Pulmonary artery endothelial cell (primary cell): ENCODE measurements at regions not wholly inside any gene's neighbourhood (a gene's known extent, or its start where the extent isn't known, plus 50 kb on each side); places are given as distances from the start of the nearest gene placed in this dataset.
"Not testable (repeated sequence)": the region's sequence is repeated elsewhere in the genome, so short reads cannot be mapped to it uniquely, and the experiment has no call there.

Experiments
- DNase-seq: peaks from one replicate; pipeline ENCODE4 v3.0.0-alpha.2; 2011; ENCODE audit warnings: low read depth, low spot score

GRCh38 chr5:8701251-8701650 is 832.3 kb downstream of the MTRR start:
- no peak for DNase-seq

GRCh38 chr5:8710426-8710930 is 835.4 kb downstream of the SEMA5A start:
- no peak for DNase-seq

GRCh38 chr5:8714198-8714597 is 831.7 kb downstream of the SEMA5A start:
- no peak for DNase-seq

- DNase-seq, result no peak
Observed at GRCh38 chr5:8714861-8715260, 831.0 kb downstream of the SEMA5A start.

- DNase-seq, result no peak
Observed at GRCh38 chr5:8719796-8720195, 826.1 kb downstream of the SEMA5A start.

GRCh38 chr5:8720506-8720905 is 825.4 kb downstream of the SEMA5A start:
- DNase-seq, result no peak

- DNase-seq, result no peak
Observed at GRCh38 chr5:8721536-8721935, 824.3 kb downstream of the SEMA5A start.

GRCh38 chr5:8726383-8727036 is 819.4 kb downstream of the SEMA5A start:
- no peak for DNase-seq

GRCh38 chr5:8727396-8727795 is 818.5 kb downstream of the SEMA5A start:
- DNase-seq, result no peak

GRCh38 chr5:8729437-8729836 is 816.4 kb downstream of the SEMA5A start:
- no peak for DNase-seq

GRCh38 chr5:8730194-8730593 is 815.7 kb downstream of the SEMA5A start:
- DNase-seq, result no peak

GRCh38 chr5:8731110-8731509 is 814.8 kb downstream of the SEMA5A start:
- DNase-seq, result not testable (repeated sequence)

- no peak for DNase-seq
Observed at GRCh38 chr5:8740595-8740994, 805.3 kb downstream of the SEMA5A start.

- no peak for DNase-seq
Observed at GRCh38 chr5:8749556-8749955, 796.3 kb downstream of the SEMA5A start.

GRCh38 chr5:8750100-8750499 is 795.8 kb downstream of the SEMA5A start:
- DNase-seq, result peak; percentile 52

- DNase-seq, result no peak
Observed at GRCh38 chr5:8751971-8752370, 793.9 kb downstream of the SEMA5A start.

GRCh38 chr5:8752595-8752994 is 793.3 kb downstream of the SEMA5A start:
- DNase-seq, result no peak

- DNase-seq, result peak; percentile 17
Observed at GRCh38 chr5:8756498-8757084, 789.3 kb downstream of the SEMA5A start.

- no peak for DNase-seq
Observed at GRCh38 chr5:8765886-8766285, 780.0 kb downstream of the SEMA5A start.

GRCh38 chr5:8766448-8766847 is 779.4 kb downstream of the SEMA5A start:
- no peak for DNase-seq

- no peak for DNase-seq
Observed at GRCh38 chr5:8767111-8767510, 778.8 kb downstream of the SEMA5A start.

- no peak for DNase-seq
Observed at GRCh38 chr5:8767746-8768145, 778.1 kb downstream of the SEMA5A start.

- DNase-seq, result no peak
Observed at GRCh38 chr5:8769631-8770030, 776.2 kb downstream of the SEMA5A start.
